HCT116 (cell line): ENCODE measurements at regions not wholly inside any gene's neighbourhood (a gene's known extent, or its start where the extent isn't known, plus 50 kb on each side); places are given as distances from the start of the nearest gene placed in this dataset.

Source experiments
- ATAC-seq: fragments of 200-7000 bp; cut with Tn5 transposase; 2 replicates; pipeline ENCODE4 v1.9.1; 2020; ENCODE audit warnings: mild to moderate bottlenecking, moderate library complexity
- BruUV-seq: library from RNA; stranded (reverse); fragments of 400-500 nt; replicated peaks from 2 replicates; lab custom pipeline; 2021; lab: Mats Ljungman, UMichigan
- CTCF ChIA-PET: fragments of 300-600 bp; sonication (Branson Sonifier 250); formaldehyde crosslinking; loops from one replicate; lab custom pipeline; 2021; ENCODE audit warnings: antibody characterized with exemption; lab: Charles Lee
- POLR2A ChIA-PET: fragments of 300-600, 350-600 bp; sonication (Branson Sonifier 250); formaldehyde crosslinking; loops from one replicate; lab custom pipeline; 2021; ENCODE audit warnings: antibody characterized with exemption; lab: Charles Lee
- RAD21 ChIA-PET, 2 experiments: fragments of 300-600 bp; sonication (Branson Sonifier 250); formaldehyde crosslinking; loops; one replicate each; lab custom pipeline; 2023; ENCODE audit warnings: low total read pairs in 2 of 2; ENCODE audit not compliant: uncharacterized antibody in 2 of 2, unreplicated experiment in 2 of 2, low non-redundant PET in 1 of 2; lab: Charles Lee
- DNase-seq: peaks from one replicate; pipeline ENCODE4 v3.0.0-alpha.2; 2010; ENCODE audit warnings: low read depth, low spot score
- H2AFZ ChIP-seq: fragments of 200-600 bp; shearing (Covaris generic), sonication (generic); 2 replicates; pipeline ENCODE4 v1.6.1; 2017; ENCODE audit warnings: low read depth, mixed run types, mixed read lengths, antibody characterized with exemption, low read length; ENCODE audit not compliant: poor library complexity, severe bottlenecking
- H3K27ac ChIP-seq: 2 replicates; pipeline ENCODE4 v1.5.1; 2012; ENCODE audit warnings: low read depth, low read length
- H3K27me3 ChIP-seq: fragments of 200-600 bp; sonication (generic); 2 replicates; pipeline ENCODE4 v1.6.1; 2016; ENCODE audit warnings: mixed run types, low read length, mixed read lengths; ENCODE audit not compliant: insufficient read depth
- H3K36me3 ChIP-seq, 2 experiments: fragments of 200-500 bp in 1 of 2; fragments of 200-600 bp in 1 of 2; sonication (Bioruptor generic) in 1 of 2; sonication (generic) in 1 of 2; 2 replicates each; pipeline versions ENCODE4 v1.5.1 to v1.6.1; 2014 to 2016; ENCODE audit warnings: low read length in 2 of 2, inconsistent platforms in 1 of 2, mixed read lengths in 1 of 2, mixed run types in 1 of 2; ENCODE audit not compliant: insufficient read depth in 2 of 2, control insufficient read depth in 1 of 2
- H3K4me1 ChIP-seq, 2 experiments: fragments of 200-600 bp in 1 of 2; sonication (generic) in 1 of 2; 2 replicates each; pipeline versions ENCODE4 v1.5.1 to v1.6.1; 2012 to 2017; ENCODE audit warnings: low read length in 2 of 2, inconsistent platforms in 1 of 2, mild to moderate bottlenecking in 1 of 2, mixed read lengths in 1 of 2, mixed run types in 1 of 2, moderate library complexity in 1 of 2; ENCODE audit not compliant: insufficient read depth in 2 of 2, control insufficient read depth in 1 of 2
- H3K4me2 ChIP-seq: fragments of 200-600 bp; sonication (generic); 2 replicates; pipeline ENCODE4 v1.6.1; 2017; ENCODE audit warnings: mixed run types, low read length, mixed read lengths
- H3K4me3 ChIP-seq, 2 experiments: fragments of 200-600 bp in 1 of 2; sonication (generic) in 1 of 2; replicated peaks in 1 of 2; 2 replicates each; pipeline ENCODE4 v1.5.1; 2011 to 2016; ENCODE audit warnings: low read length in 2 of 2, control low read depth in 1 of 2, low read depth in 1 of 2, mild to moderate bottlenecking in 1 of 2, mixed read lengths in 1 of 2, mixed run types in 1 of 2
- H3K79me2 ChIP-seq: fragments of 200-600 bp; sonication (generic); 2 replicates; pipeline ENCODE4 v1.6.1; 2017; ENCODE audit warnings: mild to moderate bottlenecking, mixed run types, low read length, moderate library complexity, mixed read lengths; ENCODE audit not compliant: insufficient read depth
- H3K9ac ChIP-seq: fragments of 200-600 bp; sonication (generic); 2 replicates; pipeline ENCODE4 v1.6.1; 2016; ENCODE audit warnings: low read length, mixed read lengths
- H3K9me2 ChIP-seq: fragments of 200-600 bp; sonication (generic), shearing (Covaris generic); 2 replicates; pipeline ENCODE4 v1.6.1; 2017; ENCODE audit warnings: mixed run types, mild to moderate bottlenecking, moderate library complexity; ENCODE audit not compliant: insufficient read depth
- H3K9me3 ChIP-seq, 2 experiments: fragments of 200-500 bp in 1 of 2; fragments of 200-600 bp in 1 of 2; sonication (Bioruptor generic) in 1 of 2; sonication (generic) in 1 of 2; 2 replicates each; pipeline ENCODE4 v1.6.1; 2014 to 2017; ENCODE audit warnings: low read length in 2 of 2, mixed read lengths in 2 of 2, inconsistent platforms in 1 of 2, low read depth in 1 of 2, mild to moderate bottlenecking in 1 of 2, mixed run types in 1 of 2, moderate library complexity in 1 of 2; ENCODE audit not compliant: control insufficient read depth in 1 of 2, insufficient read depth in 1 of 2
- H4K20me1 ChIP-seq: fragments of 200-600 bp; sonication (generic), shearing (Covaris generic); 2 replicates; pipeline ENCODE4 v1.6.1; 2017; ENCODE audit warnings: mixed run types, mild to moderate bottlenecking, moderate library complexity; ENCODE audit not compliant: insufficient read depth
- EGR1 ChIP-seq: IDR thresholded peaks from 2 replicates; pipeline ENCODE4 v1.6.1; 2012; ENCODE audit warnings: low read depth
- EZH2 ChIP-seq: fragments of 200-600 bp; sonication (generic); IDR thresholded peaks from 2 replicates; pipeline ENCODE4 v1.6.1; 2017; ENCODE audit warnings: antibody characterized with exemption, mixed run types
- EZH2phosphoT487 ChIP-seq: fragments of 200-600 bp; IDR thresholded peaks from 2 replicates; pipeline ENCODE4 v1.6.1; 2018; ENCODE audit warnings: antibody characterized with exemption, borderline replicate concordance
- FOSL1 ChIP-seq: IDR thresholded peaks from 2 replicates; pipeline ENCODE4 v1.6.1; 2012; ENCODE audit warnings: low read depth
- JUND ChIP-seq: IDR thresholded peaks from 2 replicates; pipeline ENCODE4 v1.6.1; 2012
- POLR2A ChIP-seq: IDR thresholded peaks from 2 replicates; pipeline ENCODE4 v1.7.0; 2011; ENCODE audit warnings: borderline replicate concordance; ENCODE audit not compliant: insufficient read depth, insufficient read length; ENCODE audit errors: extremely low read depth
- RAD21 ChIP-seq: IDR thresholded peaks from 2 replicates; pipeline ENCODE4 v1.6.1; 2012; ENCODE audit warnings: low read depth, mild to moderate bottlenecking
- SP1 ChIP-seq: IDR thresholded peaks from 2 replicates; pipeline ENCODE4 v1.6.1; 2012; ENCODE audit warnings: low read depth
- SRF ChIP-seq: IDR thresholded peaks from 2 replicates; pipeline ENCODE4 v1.6.1; 2012; ENCODE audit warnings: low read depth
- ZBTB33 ChIP-seq: IDR thresholded peaks from 2 replicates; pipeline ENCODE4 v1.6.1; 2011; ENCODE audit warnings: mild to moderate bottlenecking, low read length, moderate library complexity; ENCODE audit not compliant: insufficient replicate concordance; ENCODE audit errors: extremely low read depth
- ZFX ChIP-seq: fragments of 450-650 bp; IDR thresholded peaks from 2 replicates; pipeline ENCODE4 v1.6.1; 2017
- ZNF274 ChIP-seq: fragments of 200-500 bp; sonication (Bioruptor generic); IDR thresholded peaks from 2 replicates; pipeline ENCODE4 v1.6.1; 2014; ENCODE audit warnings: mild to moderate bottlenecking, low read depth, low read length, inconsistent platforms
- intact Hi-C: fragments of 100-400 bp; cut with micrococcal nuclease; formaldehyde crosslinking; loops from 2 replicates; pipeline ENCODE4 v1.10.0; 2022
- TF ChIP-seq, protein P1 (sequence below): IDR thresholded peaks from 2 replicates; pipeline ENCODE4 v1.6.1; 2012; ENCODE audit warnings: low read depth

- intact Hi-C loops, result no loop called here
- DNase-seq (no peak), ATAC-seq (no peak)
- ChIA-PET POLR2A (no interaction called here), RAD21 (no interaction called here), CTCF (no interaction called here)
- no peak for TF ChIP-seq EZH2
- no peak for TF ChIP-seq EZH2phosphoT487
- no peak for TF ChIP-seq EGR1
- TF ChIP-seq, protein P1, sequence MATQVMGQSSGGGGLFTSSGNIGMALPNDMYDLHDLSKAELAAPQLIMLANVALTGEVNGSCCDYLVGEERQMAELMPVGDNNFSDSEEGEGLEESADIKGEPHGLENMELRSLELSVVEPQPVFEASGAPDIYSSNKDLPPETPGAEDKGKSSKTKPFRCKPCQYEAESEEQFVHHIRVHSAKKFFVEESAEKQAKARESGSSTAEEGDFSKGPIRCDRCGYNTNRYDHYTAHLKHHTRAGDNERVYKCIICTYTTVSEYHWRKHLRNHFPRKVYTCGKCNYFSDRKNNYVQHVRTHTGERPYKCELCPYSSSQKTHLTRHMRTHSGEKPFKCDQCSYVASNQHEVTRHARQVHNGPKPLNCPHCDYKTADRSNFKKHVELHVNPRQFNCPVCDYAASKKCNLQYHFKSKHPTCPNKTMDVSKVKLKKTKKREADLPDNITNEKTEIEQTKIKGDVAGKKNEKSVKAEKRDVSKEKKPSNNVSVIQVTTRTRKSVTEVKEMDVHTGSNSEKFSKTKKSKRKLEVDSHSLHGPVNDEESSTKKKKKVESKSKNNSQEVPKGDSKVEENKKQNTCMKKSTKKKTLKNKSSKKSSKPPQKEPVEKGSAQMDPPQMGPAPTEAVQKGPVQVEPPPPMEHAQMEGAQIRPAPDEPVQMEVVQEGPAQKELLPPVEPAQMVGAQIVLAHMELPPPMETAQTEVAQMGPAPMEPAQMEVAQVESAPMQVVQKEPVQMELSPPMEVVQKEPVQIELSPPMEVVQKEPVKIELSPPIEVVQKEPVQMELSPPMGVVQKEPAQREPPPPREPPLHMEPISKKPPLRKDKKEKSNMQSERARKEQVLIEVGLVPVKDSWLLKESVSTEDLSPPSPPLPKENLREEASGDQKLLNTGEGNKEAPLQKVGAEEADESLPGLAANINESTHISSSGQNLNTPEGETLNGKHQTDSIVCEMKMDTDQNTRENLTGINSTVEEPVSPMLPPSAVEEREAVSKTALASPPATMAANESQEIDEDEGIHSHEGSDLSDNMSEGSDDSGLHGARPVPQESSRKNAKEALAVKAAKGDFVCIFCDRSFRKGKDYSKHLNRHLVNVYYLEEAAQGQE, result no peak
- TF ChIP-seq ZFX, result no peak
- no peak for TF ChIP-seq FOSL1
- no peak for TF ChIP-seq RAD21
- no peak for TF ChIP-seq ZNF274
- TF ChIP-seq SP1, result no peak
- TF ChIP-seq POLR2A, result no peak
- TF ChIP-seq JUND, result no peak
- no peak for TF ChIP-seq SRF
- no peak for TF ChIP-seq ZBTB33
- no peaks in the 10 kb centered on the region for H3K9me2 ChIP-seq
- no peaks in the 10 kb centered on the region for H3K4me1 ChIP-seq
- no peak overlapping the region for H3K9ac ChIP-seq
- H3K79me2 ChIP-seq, result no peaks in the 10 kb centered on the region
- no peak overlapping the region for H3K4me2 ChIP-seq
- no peaks in the 10 kb centered on the region; the same call in 1 of the 2 replicates for H4K20me1 ChIP-seq
- no peaks in the 10 kb centered on the region for H3K27me3 ChIP-seq
- H3K36me3 ChIP-seq, result no peaks in the 10 kb centered on the region
- H3K9me3 ChIP-seq, result no peaks in the 10 kb centered on the region
- H3K27ac ChIP-seq, result no peak overlapping the region
- no TSS peak for BruUV-seq
- no peak overlapping the region for H3K4me3 ChIP-seq
- H2AFZ ChIP-seq, result no peak overlapping the region
These were observed 102.6 kb upstream of the NEBL start for GRCh38 chr10:20999699-21000098.
